HG02763 (cell line): ENCODE measurements at regions not wholly inside any gene's neighbourhood (a gene's known extent, or its start where the extent isn't known, plus 50 kb on each side); places are given as distances from the start of the nearest gene placed in this dataset.

Source experiments
- ATAC-seq: cut with Tn5 transposase; IDR thresholded peaks from one replicate; pipeline ENCODE4 v1.9.1; 2021; ENCODE audit warnings: mild to moderate bottlenecking, moderate library complexity; ENCODE audit not compliant: unreplicated experiment

- ATAC-seq, result no peak
These were observed 843.9 kb downstream of the QKI start for GRCh38 chr6:164258421-164258820.

- no peak for ATAC-seq
These were observed 838.4 kb downstream of the QKI start for GRCh38 chr6:164252948-164253347.

DNA sequence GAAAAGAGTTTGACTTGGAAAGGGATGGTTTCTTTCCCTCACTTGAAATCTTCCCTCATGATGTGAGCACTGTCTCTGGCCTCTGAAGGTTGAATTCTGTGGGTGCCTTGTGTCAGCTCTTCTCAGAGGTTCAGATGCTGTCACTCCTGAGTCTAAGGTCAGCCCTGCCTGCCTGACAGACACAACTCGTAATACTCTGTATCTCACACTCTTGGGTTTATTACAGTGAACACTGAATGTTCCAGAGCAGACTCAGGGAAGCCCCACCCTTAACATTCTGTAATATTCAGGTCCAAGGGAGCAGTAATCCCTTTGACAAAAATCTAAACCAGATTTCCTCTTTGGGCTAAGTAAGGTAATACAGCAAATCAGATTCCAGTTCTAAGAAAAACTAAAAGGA is 837.8 kb downstream of the QKI start:
- no peak for ATAC-seq

- no peak for ATAC-seq
These were observed 832.6 kb downstream of the QKI start for GRCh38 chr6:164247106-164247505.

DNA sequence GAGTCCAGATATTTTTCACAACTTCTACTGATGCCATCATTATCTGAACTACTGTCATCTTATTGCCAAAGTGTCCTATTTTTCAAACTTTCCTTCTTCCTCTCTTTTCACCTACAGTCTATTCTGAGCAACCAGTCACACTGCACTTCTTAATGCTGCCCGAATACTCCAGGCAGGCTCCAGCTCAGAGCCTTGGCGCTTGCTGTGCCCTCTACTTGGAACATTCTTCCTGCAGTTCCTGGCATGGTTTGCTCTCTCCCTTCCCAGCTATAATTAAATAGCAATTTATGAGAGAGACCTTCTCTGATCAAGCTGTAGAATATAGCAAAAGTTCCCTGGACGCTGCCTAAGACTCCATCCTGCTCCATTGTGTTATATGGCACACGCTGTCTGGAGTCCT is 831.6 kb downstream of the QKI start:
- no peak for ATAC-seq

DNA sequence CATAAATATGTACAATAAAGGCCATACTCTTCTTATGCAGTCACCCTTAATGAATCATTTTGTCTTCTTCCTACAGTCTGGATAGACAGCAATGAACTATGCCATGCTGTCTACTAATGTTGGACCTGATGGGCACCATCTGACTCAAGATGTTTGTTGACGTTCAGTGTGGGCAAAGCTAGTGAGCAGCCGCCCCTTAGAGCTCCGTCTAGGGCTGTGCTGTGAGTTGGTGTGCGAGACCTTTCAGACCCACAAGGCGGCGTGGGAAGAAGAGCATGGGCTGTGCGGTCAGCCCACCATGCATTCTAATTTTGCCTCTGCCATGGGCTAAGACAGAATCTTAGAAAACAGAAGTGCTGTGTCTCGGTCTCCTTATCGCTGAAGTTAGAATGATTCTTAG is 829.4 kb downstream of the QKI start:
- no peak for ATAC-seq

DNA sequence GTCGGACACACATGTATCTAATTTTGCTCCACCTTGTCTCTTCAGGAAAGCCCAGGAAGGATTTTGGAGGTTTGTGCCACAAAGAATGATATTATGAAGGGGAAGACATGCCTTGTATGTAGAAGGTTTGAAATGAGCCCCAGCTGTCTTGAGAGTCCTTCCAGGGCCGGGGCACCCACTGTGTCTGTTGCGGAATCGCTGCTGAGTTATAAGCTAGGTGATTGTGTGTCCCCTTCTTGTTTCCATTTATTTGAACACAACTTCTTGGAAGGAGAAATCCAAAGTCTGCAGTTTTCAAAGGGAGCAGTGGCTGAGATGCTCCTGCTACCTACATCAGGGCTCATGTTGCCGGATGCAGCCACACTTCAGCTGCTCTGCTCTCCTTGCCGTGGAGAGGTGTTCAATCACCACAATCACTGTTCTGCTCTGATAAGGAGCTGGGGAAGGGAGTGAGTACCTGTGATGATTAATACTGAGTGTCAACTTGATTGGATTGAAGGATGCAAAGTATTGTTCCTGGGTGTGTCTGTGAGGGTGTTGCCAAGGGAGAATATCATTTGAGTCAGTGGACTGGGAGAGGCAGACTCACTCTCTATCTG is 828.6 kb downstream of the QKI start:
- no peak for ATAC-seq

DNA sequence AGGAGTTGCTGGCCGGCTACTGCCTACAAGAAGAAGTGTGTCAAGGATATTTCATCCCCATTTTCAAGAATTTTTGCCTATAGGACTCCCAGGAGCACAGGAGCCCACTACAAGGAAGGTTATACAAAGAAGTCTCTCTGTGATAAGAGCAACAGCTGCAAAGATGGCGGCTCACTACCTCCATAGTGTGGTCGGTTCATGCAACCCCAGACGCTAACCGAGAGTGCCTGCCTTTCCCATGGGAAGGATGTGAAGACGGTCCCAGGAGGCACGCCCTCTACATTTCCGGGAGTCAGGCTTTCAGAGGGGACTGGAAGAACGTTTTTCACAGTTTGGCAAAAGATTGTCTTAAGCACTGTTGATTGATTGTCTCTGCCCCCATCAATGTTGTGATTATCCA is 816.3 kb downstream of the QKI start:
- ATAC-seq, result no peak

DNA sequence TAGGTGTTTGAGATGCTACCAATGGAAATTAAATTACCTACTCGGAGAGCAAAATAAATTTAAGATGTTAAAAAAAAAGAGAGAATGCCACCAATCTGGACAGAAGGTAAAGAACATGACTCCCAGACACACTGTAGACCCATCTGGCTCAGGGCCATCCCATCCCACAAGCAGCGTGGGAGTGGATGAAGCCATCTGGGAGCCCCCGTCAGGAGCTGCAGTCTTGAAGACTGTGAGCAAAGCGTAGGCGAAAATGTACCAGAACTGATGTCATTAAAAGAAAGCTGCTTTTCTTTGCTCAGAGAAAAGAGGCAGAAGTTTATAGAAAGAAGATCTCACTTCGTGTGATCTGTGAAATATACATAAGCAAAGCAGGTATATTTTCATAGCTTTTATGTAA is 815.7 kb downstream of the QKI start:
- no peak for ATAC-seq

DNA sequence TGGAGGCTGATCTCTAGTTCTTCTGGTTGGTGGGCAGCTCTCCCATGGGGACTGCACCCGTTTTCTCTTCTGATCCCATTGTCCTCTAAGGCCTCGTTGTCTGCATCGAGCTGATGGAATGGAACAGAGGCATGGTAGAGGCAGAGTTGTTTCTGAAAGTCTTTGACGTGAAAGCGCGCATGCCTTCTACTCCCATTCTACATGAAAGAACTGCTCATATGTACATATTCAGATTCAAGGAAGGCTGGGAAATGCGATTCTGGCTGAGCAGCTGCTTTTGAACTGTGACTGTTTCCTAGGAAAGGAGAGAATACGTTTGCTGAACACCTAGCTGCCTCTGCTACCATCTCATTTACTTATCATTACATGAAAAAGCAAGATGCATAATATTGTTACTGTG is 815.2 kb downstream of the QKI start:
- no peak for ATAC-seq

DNA sequence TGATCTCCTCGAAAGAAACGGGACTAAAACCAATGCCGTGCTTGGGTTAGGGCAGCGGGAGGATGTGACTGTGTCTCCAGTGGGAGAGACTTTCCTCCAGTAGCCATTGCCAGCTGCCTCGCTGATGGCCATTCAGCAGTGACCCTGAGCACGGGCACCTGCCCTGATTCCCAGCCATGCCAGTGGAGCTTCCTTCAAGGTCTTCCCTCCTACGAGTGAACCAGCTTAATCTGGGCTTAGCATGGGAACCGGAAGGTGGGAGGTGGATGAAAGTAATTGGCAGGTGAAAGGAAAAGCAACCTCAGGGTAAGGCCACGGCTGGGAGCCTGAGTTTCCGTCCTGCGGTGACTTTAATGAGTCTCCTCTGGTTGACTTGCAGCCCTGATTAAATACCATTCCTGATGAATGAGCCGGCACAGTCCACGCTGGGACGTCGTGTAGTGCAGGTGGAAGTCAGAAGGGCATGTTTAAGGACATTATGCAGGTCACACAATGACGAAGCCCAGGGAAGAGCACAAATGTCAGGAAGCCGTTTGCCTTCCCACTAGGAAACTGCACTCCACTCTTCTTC is 813.5 kb downstream of the QKI start:
- no peak for ATAC-seq

DNA sequence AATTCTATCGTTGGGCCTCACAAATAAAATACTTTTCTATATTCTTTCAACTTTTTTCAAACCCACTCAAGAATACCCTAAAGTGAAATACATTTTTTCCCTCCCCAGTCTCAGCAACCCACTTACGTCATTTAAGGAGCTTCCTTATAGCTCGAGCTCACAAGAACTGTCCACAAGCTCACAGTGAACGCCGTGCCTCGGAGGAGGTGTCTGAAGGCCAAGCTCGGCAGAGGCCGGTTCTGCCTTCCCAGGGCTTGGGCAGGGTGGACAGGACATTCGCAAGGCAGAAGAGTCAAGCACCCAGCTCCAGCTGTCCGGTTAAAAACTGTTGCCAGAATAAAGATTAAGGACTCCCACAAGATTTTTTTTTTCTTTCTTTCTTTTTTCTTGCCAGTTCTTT is 802.3 kb downstream of the QKI start:
- ATAC-seq, result no peak

DNA sequence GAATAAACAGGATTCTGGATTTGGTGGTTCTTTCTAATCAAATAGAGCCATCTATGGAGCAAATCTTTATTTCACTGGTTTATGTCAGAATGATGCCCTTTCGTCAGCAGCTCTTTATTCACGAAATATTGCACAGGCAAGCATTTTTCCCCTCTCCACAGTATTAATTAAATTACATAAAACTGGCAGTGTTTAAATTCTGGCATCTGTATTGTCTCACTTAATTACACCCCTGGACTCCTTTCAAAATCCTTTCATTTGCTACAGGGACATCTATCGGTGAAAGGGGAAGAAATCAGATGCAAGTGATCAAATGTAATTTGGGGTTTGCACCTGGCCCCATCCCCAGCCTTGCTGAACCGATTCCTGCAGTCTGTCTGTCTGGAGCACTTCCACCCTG is 801.9 kb downstream of the QKI start:
- ATAC-seq, result no peak

DNA sequence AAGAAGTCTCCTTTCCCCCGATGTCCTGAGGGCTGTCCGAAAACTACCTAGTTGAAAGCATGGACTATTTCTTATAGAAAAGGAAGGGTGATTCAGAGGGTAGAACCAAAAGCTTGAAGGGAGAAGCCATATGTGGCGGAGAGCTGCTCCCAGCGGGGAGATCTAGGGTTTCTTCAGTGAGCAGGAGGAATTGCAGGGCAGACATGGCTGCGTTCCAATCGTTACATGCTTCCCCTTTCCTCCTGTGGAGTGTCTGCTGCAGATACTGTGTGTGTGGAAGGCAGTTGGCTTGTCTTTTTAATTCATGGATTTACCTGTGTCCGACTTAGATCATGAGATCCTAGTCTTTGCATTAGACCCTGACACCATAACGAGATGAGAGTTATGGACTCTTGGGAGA is 799.5 kb downstream of the QKI start:
- no peak for ATAC-seq

GRCh38 chr6:164211254-164211653 is 796.7 kb downstream of the QKI start:
- no peak for ATAC-seq

- no peak for ATAC-seq
These were observed 796.3 kb downstream of the QKI start for GRCh38 chr6:164210783-164211182.

DNA sequence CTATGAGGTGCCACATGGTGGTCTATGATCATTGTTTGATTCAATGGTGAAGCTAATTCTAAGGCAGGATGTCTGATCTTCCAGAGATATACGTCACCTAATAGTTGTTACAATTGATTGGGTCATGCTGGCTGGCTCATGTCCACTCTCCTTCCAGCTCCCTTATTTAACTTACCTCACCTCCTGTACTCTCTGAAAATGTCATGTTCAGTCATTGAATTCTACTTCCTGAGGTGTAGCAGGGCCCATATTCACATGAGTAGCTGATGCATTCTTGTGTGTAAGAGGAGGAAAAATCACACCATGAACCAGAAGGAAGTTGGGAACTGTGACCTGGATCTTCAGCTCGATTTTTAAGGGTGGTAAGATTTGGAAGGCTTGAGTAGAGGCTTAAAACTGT is 795.8 kb downstream of the QKI start:
- no peak for ATAC-seq

- no peak for ATAC-seq
These were observed 793.9 kb downstream of the QKI start for GRCh38 chr6:164208371-164208770.

DNA sequence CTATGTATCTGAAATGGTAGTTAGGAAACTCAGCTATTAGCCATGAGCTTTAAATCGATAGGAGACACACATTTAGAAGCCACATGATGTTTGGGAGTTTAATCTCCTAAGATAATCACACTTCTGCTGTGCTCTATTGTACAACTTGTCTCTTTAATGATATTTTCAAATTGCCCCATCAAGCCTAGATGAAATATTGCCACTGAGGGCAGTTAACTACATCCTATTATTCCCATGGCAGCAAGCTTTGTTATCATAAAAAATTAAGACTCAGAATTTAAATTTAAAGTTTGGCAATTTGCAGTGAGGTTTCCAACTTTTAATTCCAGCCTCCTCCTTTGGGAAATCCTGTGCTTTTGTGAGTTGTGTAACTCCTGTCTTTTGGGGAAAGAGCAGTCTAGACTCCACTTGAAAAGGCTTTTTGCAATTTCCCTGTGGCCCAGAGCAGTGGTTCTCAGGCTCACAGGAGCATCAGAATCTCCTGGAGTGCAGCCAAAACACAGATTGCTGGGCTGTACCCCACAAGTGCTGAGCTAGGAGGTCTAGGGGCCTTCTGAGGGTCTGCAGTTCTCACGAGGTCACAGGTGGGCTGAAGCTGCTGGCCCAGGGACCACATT is 792.4 kb downstream of the QKI start:
- no peak for ATAC-seq

DNA sequence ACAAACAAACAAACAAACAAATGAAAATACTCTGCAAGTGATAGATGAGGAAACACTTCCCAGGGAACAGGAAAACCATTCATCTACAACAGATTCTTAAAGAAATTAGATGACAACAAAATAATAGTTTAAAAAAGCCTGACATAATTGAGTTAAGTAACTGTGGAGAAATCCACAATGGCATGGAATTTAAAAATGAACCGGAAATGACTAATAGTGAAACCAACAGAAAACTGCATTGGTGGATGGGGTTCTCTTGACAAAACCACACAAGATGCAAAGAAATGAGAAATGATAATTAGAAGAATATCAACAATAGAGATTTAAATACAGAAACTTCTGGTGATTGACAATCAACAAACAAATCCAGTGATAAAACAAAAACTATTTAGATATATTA is 785.6 kb downstream of the QKI start:
- no peak for ATAC-seq

DNA sequence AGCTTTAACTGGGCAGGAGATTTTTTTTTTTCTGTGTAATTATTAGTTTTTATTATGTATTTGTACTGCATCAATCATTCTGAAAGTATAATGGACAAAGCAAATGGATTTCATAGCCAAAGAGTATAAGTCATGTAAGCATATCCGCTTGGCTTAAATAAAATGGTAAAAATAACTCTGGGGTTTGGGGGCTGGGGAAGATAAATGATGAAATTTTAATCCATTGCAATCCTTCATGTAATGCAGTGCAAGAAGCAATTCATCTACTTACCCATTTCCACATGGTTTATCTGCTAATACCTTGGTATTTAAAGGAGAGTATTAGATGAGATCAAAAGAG is 781.4 kb downstream of the QKI start:
- no peak for ATAC-seq

GRCh38 chr6:164195278-164195941 is 780.9 kb downstream of the QKI start:
- no peak for ATAC-seq
